Myocyte (in vitro differentiated cells): ENCODE measurements at regions not wholly inside any gene's neighbourhood (a gene's known extent, or its start where the extent isn't known, plus 50 kb on each side); places are given as distances from the start of the nearest gene placed in this dataset.
A peak's percentile ranks its signal among the peaks of the same experiment; 100 is the strongest.
"Not testable (repeated sequence)": the region's sequence is repeated elsewhere in the genome, so short reads cannot be mapped to it uniquely, and the experiment has no call there.

ENCODE experiments used
- DNase-seq: peaks from one replicate; pipeline ENCODE4 v3.0.0-alpha.2; 2012; ENCODE audit warnings: low read depth

- DNase-seq = no peak
Measured at GRCh38 chr4:66071911-66072310, 401.6 kb upstream of the EPHA5 start.

GRCh38 chr4:66062921-66063320 is 392.6 kb upstream of the EPHA5 start:
- DNase-seq = no peak

GRCh38 chr4:66062044-66062443 is 391.8 kb upstream of the EPHA5 start:
- peak; percentile 7 for DNase-seq

GRCh38 chr4:66059556-66059955 is 389.3 kb upstream of the EPHA5 start:
- no peak for DNase-seq

GRCh38 chr4:66059136-66059535 is 388.8 kb upstream of the EPHA5 start:
- DNase-seq = no peak

GRCh38 chr4:66055999-66056398 is 385.7 kb upstream of the EPHA5 start:
- DNase-seq = no peak

GRCh38 chr4:66052426-66052825 is 382.1 kb upstream of the EPHA5 start:
- peak; percentile 21 for DNase-seq

GRCh38 chr4:66048861-66049260 is 378.6 kb upstream of the EPHA5 start:
- peak; percentile 18 for DNase-seq

- DNase-seq = no peak
Measured at GRCh38 chr4:66045913-66046312, 375.6 kb upstream of the EPHA5 start.

GRCh38 chr4:66035701-66036100 is 365.4 kb upstream of the EPHA5 start:
- DNase-seq = no peak

- DNase-seq = no peak
Measured at GRCh38 chr4:66034671-66035070, 364.4 kb upstream of the EPHA5 start.

GRCh38 chr4:66034262-66034661 is 364.0 kb upstream of the EPHA5 start:
- no peak for DNase-seq

GRCh38 chr4:66032571-66032970 is 362.3 kb upstream of the EPHA5 start:
- DNase-seq = no peak

GRCh38 chr4:66028668-66029067 is 358.4 kb upstream of the EPHA5 start:
- DNase-seq = no peak

- no peak for DNase-seq
Measured at GRCh38 chr4:66023061-66023460, 352.8 kb upstream of the EPHA5 start.

GRCh38 chr4:66017671-66018070 is 347.4 kb upstream of the EPHA5 start:
- DNase-seq = no peak

- DNase-seq = no peak
Measured at GRCh38 chr4:66016240-66016639, 346.0 kb upstream of the EPHA5 start.

- no peak for DNase-seq
Measured at GRCh38 chr4:66014146-66014765, 344.0 kb upstream of the EPHA5 start.

- peak; percentile 24 for DNase-seq
Measured at GRCh38 chr4:66000510-66001117, 330.3 kb upstream of the EPHA5 start.

- no peak for DNase-seq
Measured at GRCh38 chr4:65999518-65999871, 329.2 kb upstream of the EPHA5 start.

GRCh38 chr4:65998807-65999517 is 328.7 kb upstream of the EPHA5 start:
- DNase-seq = not testable (repeated sequence)

GRCh38 chr4:65983061-65983460 is 312.8 kb upstream of the EPHA5 start:
- DNase-seq = no peak

GRCh38 chr4:65976287-65976686 is 306.0 kb upstream of the EPHA5 start:
- no peak for DNase-seq
